ENCODE measurements at regions not wholly inside any gene's neighbourhood (a gene's known extent, or its start where the extent isn't known, plus 50 kb on each side); places are given as distances from the start of the nearest gene placed in this dataset.

DNA sequence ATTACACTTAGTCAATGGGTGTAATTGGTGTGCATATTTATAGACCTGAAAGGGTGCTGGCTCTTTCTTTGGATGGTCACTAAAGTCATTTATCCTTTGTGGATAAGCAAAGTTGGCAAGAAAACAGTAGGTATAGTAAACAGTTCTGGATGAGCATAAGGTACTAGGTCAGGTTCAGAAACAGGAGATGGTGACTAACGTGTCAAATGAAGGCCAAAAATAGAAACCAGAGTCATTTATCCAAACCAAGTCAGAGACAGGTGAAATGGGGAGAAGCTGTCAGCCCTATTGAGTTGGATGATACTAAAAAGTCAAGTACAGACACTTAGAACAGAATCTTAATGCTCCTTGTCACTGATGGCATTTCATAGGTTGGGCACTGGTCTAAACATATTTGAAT, 313.1 kb downstream of the KLHL13 start:
- TF ChIP-seq, protein P1, sequence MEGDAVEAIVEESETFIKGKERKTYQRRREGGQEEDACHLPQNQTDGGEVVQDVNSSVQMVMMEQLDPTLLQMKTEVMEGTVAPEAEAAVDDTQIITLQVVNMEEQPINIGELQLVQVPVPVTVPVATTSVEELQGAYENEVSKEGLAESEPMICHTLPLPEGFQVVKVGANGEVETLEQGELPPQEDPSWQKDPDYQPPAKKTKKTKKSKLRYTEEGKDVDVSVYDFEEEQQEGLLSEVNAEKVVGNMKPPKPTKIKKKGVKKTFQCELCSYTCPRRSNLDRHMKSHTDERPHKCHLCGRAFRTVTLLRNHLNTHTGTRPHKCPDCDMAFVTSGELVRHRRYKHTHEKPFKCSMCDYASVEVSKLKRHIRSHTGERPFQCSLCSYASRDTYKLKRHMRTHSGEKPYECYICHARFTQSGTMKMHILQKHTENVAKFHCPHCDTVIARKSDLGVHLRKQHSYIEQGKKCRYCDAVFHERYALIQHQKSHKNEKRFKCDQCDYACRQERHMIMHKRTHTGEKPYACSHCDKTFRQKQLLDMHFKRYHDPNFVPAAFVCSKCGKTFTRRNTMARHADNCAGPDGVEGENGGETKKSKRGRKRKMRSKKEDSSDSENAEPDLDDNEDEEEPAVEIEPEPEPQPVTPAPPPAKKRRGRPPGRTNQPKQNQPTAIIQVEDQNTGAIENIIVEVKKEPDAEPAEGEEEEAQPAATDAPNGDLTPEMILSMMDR (conservative IDR thresholded peaks at IDR 0.05 in 1 of 2, IDR thresholded peaks at IDR 0.05 in 1 of 2; ENCODE audit: extremely low read depth in 1 of 2, insufficient read depth in 1 of 2, low read depth in 1 of 2, low read length in 2 of 2), result no peak
- no peak for TF ChIP-seq EZH2 (IDR thresholded peaks at IDR 0.05; ENCODE audit: borderline replicate concordance, low read length)

All from mammary epithelial cell (primary cell).